ENCODE measurements at regions not wholly inside any gene's neighbourhood (a gene's known extent, or its start where the extent isn't known, plus 50 kb on each side); places are given as distances from the start of the nearest gene placed in this dataset.
"Not testable (repeated sequence)": the region's sequence is repeated elsewhere in the genome, so short reads cannot be mapped to it uniquely, and the experiment has no call there.

GRCh38 chr5:42043400-42043799, 118.3 kb downstream of the FBXO4 start:
- no peaks in the 10 kb centered on the region for H3K9me3 Mint-ChIP-seq
- no peaks in the 10 kb centered on the region for H3K4me1 Mint-ChIP-seq (ENCODE audit: low read depth)
- H3K36me3 Mint-ChIP-seq (ENCODE audit: insufficient read depth): no peaks in the 10 kb centered on the region

GRCh38 chr5:42057254-42057690, 132.2 kb downstream of the FBXO4 start:
- no peaks in the 10 kb centered on the region for H3K4me1 Mint-ChIP-seq (ENCODE audit: low read depth)
- H3K36me3 Mint-ChIP-seq (ENCODE audit: insufficient read depth): no peaks in the 10 kb centered on the region
- DNase-seq (peak; percentile 38), ATAC-seq (peak; percentile 62 to 65)
- no peak overlapping the region for H3K4me3 Mint-ChIP-seq
- no peaks in the 10 kb centered on the region for H3K9me3 Mint-ChIP-seq
- H3K27me3 Mint-ChIP-seq (ENCODE audit: low read depth): peaks cover 3% of the 10 kb centered on the region

More at GRCh38 chr5:42043400-42043799, 118.3 kb downstream of the FBXO4 start:
- H3K4me3 Mint-ChIP-seq: no peak overlapping the region
- H3K27me3 Mint-ChIP-seq (ENCODE audit: low read depth): peaks cover 21% of the 10 kb centered on the region
- DNase-seq (no peak), ATAC-seq (no peak)

DNA sequence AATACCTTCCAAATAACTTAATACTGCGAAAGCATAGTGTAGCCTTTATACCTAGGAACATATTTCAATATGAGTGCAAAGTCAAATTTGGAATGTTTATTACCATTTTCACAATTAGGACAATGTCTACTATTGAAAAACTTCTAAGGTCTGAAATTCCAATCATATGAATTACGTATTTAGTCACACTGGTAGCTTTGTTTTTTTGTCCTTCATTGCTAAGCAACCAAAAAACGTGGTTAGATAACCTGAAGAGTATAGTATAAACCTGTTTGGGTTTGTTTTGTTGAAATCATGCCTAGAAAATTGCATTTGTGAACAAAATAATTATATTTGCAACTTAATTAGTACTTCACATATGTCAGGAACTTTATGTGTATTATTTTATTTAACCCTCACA, 134.2 kb downstream of the FBXO4 start:
- H3K4me3 Mint-ChIP-seq: no peak overlapping the region
- DNase-seq: no peak
- H3K4me1 Mint-ChIP-seq (ENCODE audit: low read depth): no peaks in the 10 kb centered on the region
- peaks cover 3% of the 10 kb centered on the region for H3K27me3 Mint-ChIP-seq (ENCODE audit: low read depth)
- H3K9me3 Mint-ChIP-seq: no peaks in the 10 kb centered on the region
- H3K36me3 Mint-ChIP-seq (ENCODE audit: insufficient read depth): no peaks in the 10 kb centered on the region
- no peak for ATAC-seq

GRCh38 chr5:42059778-42060464, 134.8 kb downstream of the FBXO4 start:
- no peaks in the 10 kb centered on the region for H3K36me3 Mint-ChIP-seq (ENCODE audit: insufficient read depth)
- DNase-seq (no peak), ATAC-seq (no peak)
- no peaks in the 10 kb centered on the region for H3K9me3 Mint-ChIP-seq
- H3K27me3 Mint-ChIP-seq (ENCODE audit: low read depth): peaks cover 3% of the 10 kb centered on the region
- no peaks in the 10 kb centered on the region for H3K4me1 Mint-ChIP-seq (ENCODE audit: low read depth)
- no peak overlapping the region for H3K4me3 Mint-ChIP-seq

DNA sequence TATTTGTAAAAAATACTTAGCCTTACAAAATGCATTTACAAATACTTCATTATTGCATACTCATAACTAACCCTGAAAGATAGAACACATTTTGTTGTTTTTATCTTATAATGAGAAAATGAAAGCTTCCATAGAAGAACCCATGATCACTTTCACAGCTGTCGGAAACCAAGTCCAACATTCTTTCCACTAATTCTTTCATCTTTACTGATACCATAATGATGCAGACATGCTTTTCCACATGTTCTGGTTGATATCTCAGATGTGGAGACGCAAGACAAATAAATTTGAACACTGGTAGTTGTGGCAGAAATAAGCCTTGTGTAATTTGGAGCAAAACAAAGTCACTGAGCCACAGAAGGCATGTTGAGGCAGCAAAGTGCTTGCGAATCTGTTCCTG, 136.0 kb downstream of the FBXO4 start:
- ATAC-seq: no peak
- Mint-ChIP-seq H3K4me1 (ENCODE audit: low read depth) (no peaks in the 10 kb centered on the region), H3K9me3 (no peaks in the 10 kb centered on the region), H3K36me3 (ENCODE audit: insufficient read depth) (no peaks in the 10 kb centered on the region), H3K27me3 (ENCODE audit: low read depth) (peaks cover 3% of the 10 kb centered on the region), H3K4me3 (no peak overlapping the region)
- DNase-seq: no peak

GRCh38 chr5:42064821-42065220, 139.7 kb downstream of the FBXO4 start:
- Mint-ChIP-seq H3K4me3 (no peak overlapping the region), H3K36me3 (ENCODE audit: insufficient read depth) (no peaks in the 10 kb centered on the region), H3K4me1 (ENCODE audit: low read depth) (no peaks in the 10 kb centered on the region), H3K9me3 (no peaks in the 10 kb centered on the region), H3K27me3 (ENCODE audit: low read depth) (peaks cover 1% of the 10 kb centered on the region)
- ATAC-seq: peak in 1 of 2 donors; percentile 40
- DNase-seq: no peak

DNA sequence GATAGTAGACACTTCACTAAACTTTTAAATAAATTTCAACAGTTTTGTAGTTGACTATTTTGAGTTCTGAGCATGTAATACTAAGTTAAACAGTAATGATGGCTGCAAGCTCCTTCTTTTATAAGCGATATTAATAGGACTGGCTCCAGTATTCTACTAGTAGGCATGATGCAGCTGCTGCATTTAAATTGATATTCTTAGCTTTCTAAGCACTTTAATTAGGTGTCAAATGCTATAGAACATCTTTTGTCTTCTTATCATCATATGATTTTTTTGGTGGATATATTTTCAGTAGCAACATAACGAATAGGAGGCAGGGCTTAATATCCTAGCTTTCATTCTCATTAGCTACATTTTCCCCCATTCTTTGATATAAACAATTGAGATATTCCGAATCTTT, 141.1 kb downstream of the FBXO4 start:
- Mint-ChIP-seq H3K9me3 (no peaks in the 10 kb centered on the region), H3K27me3 (ENCODE audit: low read depth) (no peaks in the 10 kb centered on the region), H3K36me3 (ENCODE audit: insufficient read depth) (no peaks in the 10 kb centered on the region), H3K4me3 (no peak overlapping the region), H3K4me1 (ENCODE audit: low read depth) (no peaks in the 10 kb centered on the region)
- ATAC-seq (no peak), DNase-seq (no peak)

DNA sequence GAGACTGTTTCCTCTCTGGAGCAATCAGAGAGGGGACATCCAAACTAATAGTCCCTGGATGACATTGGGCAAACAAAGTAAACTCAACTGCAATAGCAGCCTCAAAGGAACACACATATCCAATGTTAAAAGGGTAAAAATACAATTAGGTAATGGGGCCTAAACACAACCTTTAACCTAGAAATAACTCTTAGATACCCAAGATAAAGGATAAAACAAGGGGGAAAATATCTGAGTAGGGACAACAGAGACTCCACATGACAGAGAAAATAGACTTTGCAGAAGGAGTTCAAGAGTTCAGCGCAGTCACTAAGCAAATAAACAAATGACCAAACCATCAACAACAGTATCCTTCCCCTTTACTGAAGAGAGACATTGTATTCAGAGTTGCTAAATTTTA, 149.3 kb downstream of the FBXO4 start:
- H3K36me3 Mint-ChIP-seq (ENCODE audit: insufficient read depth): no peaks in the 10 kb centered on the region
- ATAC-seq (no peak), DNase-seq (no peak)
- no peak overlapping the region for H3K4me3 Mint-ChIP-seq
- H3K4me1 Mint-ChIP-seq (ENCODE audit: low read depth): no peaks in the 10 kb centered on the region
- peaks cover 3% of the 10 kb centered on the region for H3K9me3 Mint-ChIP-seq
- peaks cover 8% of the 10 kb centered on the region for H3K27me3 Mint-ChIP-seq (ENCODE audit: low read depth)

DNA sequence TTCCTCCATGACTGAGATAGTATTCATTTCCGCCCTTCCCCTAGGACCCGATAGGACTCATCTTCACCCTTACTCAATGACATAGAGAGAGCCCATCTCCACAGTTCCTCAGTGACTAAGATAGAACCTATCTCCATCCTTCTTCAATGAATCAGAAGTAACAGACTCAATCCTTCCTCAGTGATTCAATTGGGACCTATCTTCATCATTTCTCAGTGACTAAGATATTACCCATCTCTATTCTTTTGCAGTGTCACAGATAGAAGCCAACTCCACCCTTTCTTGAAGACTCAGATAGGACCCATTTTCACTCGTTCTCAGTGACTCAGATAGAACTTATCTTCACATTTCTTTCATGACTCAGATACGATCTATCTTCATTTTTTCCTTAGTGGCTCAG, 164.6 kb downstream of the FBXO4 start:
- H3K4me3 Mint-ChIP-seq: no peak overlapping the region
- peaks cover 8% of the 10 kb centered on the region for H3K9me3 Mint-ChIP-seq
- ATAC-seq: peak; percentile 85 to 87
- H3K4me1 Mint-ChIP-seq (ENCODE audit: low read depth): no peaks in the 10 kb centered on the region
- no peaks in the 10 kb centered on the region for H3K27me3 Mint-ChIP-seq (ENCODE audit: low read depth)
- H3K36me3 Mint-ChIP-seq (ENCODE audit: insufficient read depth): no peaks in the 10 kb centered on the region
- DNase-seq: no peak

DNA sequence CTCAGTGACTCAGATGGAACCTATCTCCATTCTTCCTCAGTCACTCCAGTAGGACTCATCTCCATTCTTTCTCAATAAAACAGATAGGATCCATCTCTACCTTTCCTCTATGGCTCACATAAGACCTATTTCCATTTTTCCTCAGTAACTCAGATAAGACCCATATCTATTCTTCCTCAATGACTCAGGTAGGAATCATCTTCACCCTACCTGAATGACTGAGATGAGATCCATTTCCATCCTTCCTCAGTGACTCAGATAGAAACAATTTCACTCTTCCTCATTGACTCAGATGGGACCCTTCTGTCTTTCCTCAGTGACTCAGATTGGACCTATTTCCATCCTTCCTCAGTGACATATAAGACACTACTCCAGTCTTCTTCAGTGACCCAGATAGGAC, 165.1 kb downstream of the FBXO4 start:
- H3K4me1 Mint-ChIP-seq (ENCODE audit: low read depth): no peaks in the 10 kb centered on the region
- ATAC-seq: peak; percentile 32 to 47
- peaks cover 8% of the 10 kb centered on the region for H3K9me3 Mint-ChIP-seq
- H3K4me3 Mint-ChIP-seq: no peak overlapping the region
- no peak for DNase-seq
- H3K27me3 Mint-ChIP-seq (ENCODE audit: low read depth): no peaks in the 10 kb centered on the region
- H3K36me3 Mint-ChIP-seq (ENCODE audit: insufficient read depth): no peaks in the 10 kb centered on the region

- not testable (repeated sequence) for DNase-seq; H3K4me3 Mint-ChIP-seq; H3K36me3 Mint-ChIP-seq (ENCODE audit: insufficient read depth); H3K4me1 Mint-ChIP-seq (ENCODE audit: low read depth); H3K9me3 Mint-ChIP-seq; ATAC-seq; H3K27me3 Mint-ChIP-seq (ENCODE audit: low read depth)
Observed at GRCh38 chr5:42099846-42100245, 174.8 kb downstream of the FBXO4 start.

- Mint-ChIP-seq H3K27me3 (ENCODE audit: low read depth) (peaks cover 3% of the 10 kb centered on the region), H3K36me3 (ENCODE audit: insufficient read depth) (no peaks in the 10 kb centered on the region), H3K9me3 (peaks cover 4% of the 10 kb centered on the region), H3K4me3 (no peak overlapping the region), H3K4me1 (ENCODE audit: low read depth) (no peaks in the 10 kb centered on the region)
- no peak for DNase-seq
- ATAC-seq: no peak
Observed at GRCh38 chr5:42108468-42108867, 183.4 kb downstream of the FBXO4 start.

DNA sequence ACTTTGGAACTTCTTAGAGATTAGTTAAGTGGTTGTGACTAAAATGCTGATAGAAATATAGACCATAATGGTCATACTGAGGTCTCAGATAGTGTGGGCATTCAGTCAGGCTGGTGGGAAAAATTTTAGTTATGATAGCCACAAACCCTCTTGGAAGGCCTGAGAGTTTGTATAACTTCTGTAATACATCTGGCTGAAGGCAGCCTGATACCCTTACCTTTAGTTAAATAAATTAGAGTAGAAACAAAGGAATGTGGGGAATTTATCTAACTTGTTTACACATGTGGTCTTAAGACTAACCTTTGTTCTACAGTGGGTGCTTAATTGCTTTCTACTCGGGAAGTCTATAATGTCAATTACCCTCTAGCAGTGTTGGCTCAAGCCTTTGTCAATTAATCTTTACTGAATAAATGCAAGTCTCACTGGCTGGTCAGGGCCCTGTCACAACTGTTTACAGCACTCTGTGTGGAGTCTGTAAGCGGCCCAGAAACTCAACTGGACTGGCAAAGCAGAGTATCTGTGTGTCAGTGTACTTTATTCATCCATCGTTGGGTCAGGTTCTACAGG, 184.0 kb downstream of the FBXO4 start:
- H3K4me3 Mint-ChIP-seq: no peak overlapping the region
- H3K27me3 Mint-ChIP-seq (ENCODE audit: low read depth): peaks cover 3% of the 10 kb centered on the region
- DNase-seq (no peak), ATAC-seq (no peak)
- H3K4me1 Mint-ChIP-seq (ENCODE audit: low read depth): no peaks in the 10 kb centered on the region
- H3K9me3 Mint-ChIP-seq: peaks cover 4% of the 10 kb centered on the region
- no peaks in the 10 kb centered on the region for H3K36me3 Mint-ChIP-seq (ENCODE audit: insufficient read depth)

- not testable (repeated sequence) for H3K27me3 Mint-ChIP-seq (ENCODE audit: low read depth); H3K36me3 Mint-ChIP-seq (ENCODE audit: insufficient read depth); ATAC-seq; H3K4me3 Mint-ChIP-seq; DNase-seq; H3K9me3 Mint-ChIP-seq; H3K4me1 Mint-ChIP-seq (ENCODE audit: low read depth)
Observed at GRCh38 chr5:42115721-42116120, 190.6 kb downstream of the FBXO4 start.

- ATAC-seq (no peak), DNase-seq (no peak)
- H3K36me3 Mint-ChIP-seq (ENCODE audit: insufficient read depth): no peaks in the 10 kb centered on the region
- no peak overlapping the region for H3K4me3 Mint-ChIP-seq
- no peaks in the 10 kb centered on the region for H3K4me1 Mint-ChIP-seq (ENCODE audit: low read depth)
- H3K9me3 Mint-ChIP-seq: no peaks in the 10 kb centered on the region
- H3K27me3 Mint-ChIP-seq (ENCODE audit: low read depth): no peaks in the 10 kb centered on the region
Observed at GRCh38 chr5:42120070-42120469, 195.0 kb downstream of the FBXO4 start.

All from activated T-cell treated with anti-CD3 and anti-CD28 coated beads, Interleukin-2, amount 50 U/mL, for 4 hours (primary cell).